Stimulated activated naive CD4-positive, alpha-beta T cell (primary cell): ENCODE measurements at regions not wholly inside any gene's neighbourhood (a gene's known extent, or its start where the extent isn't known, plus 50 kb on each side); places are given as distances from the start of the nearest gene placed in this dataset.
"Not testable (repeated sequence)": the region's sequence is repeated elsewhere in the genome, so short reads cannot be mapped to it uniquely, and the experiment has no call there.

Source experiments
- DNase-seq, 6 experiments: peaks; one replicate each; lab custom pipeline; 2025; lab: John Stamatoyannopoulos, UW

- not testable (repeated sequence) for DNase-seq
Observed at GRCh38 chr5:1636208-1636770, 112.5 kb upstream of the LPCAT1 start.

- not testable (repeated sequence) for DNase-seq
Observed at GRCh38 chr5:1635477-1635876, 111.7 kb upstream of the LPCAT1 start.

GRCh38 chr5:1634337-1634661 is 110.5 kb upstream of the LPCAT1 start:
- no peak for DNase-seq

- peak; percentile 20 to 66 (median 48) for DNase-seq
Observed at GRCh38 chr5:1633605-1634336, 110.0 kb upstream of the LPCAT1 start.

- not testable (repeated sequence) for DNase-seq
Observed at GRCh38 chr5:1631004-1631403, 107.2 kb upstream of the LPCAT1 start.

- not testable (repeated sequence) for DNase-seq
Observed at GRCh38 chr5:1626397-1626796, 102.6 kb upstream of the LPCAT1 start.

GRCh38 chr5:1619531-1619930 is 95.8 kb upstream of the LPCAT1 start:
- DNase-seq = not testable (repeated sequence)

GRCh38 chr5:1618296-1618865 is 94.6 kb upstream of the LPCAT1 start:
- DNase-seq = not testable (repeated sequence)

- not testable (repeated sequence) for DNase-seq
Observed at GRCh38 chr5:1617236-1617755, 93.5 kb upstream of the LPCAT1 start.

GRCh38 chr5:1613515-1613914 is 89.8 kb upstream of the LPCAT1 start:
- not testable (repeated sequence) for DNase-seq

GRCh38 chr5:1610526-1610925 is 86.8 kb upstream of the LPCAT1 start:
- DNase-seq = not testable (repeated sequence)

GRCh38 chr5:1609111-1609510 is 85.4 kb upstream of the LPCAT1 start:
- DNase-seq = not testable (repeated sequence)

GRCh38 chr5:1608336-1608735 is 84.6 kb upstream of the LPCAT1 start:
- DNase-seq = peak in 3 of 6 experiments; percentile 5 to 24 (median 14)

- not testable (repeated sequence) for DNase-seq
Observed at GRCh38 chr5:1606951-1607350, 83.2 kb upstream of the LPCAT1 start.

GRCh38 chr5:1603916-1604315 is 80.2 kb upstream of the LPCAT1 start:
- DNase-seq = not testable (repeated sequence)

- not testable (repeated sequence) for DNase-seq
Observed at GRCh38 chr5:1601565-1601964, 77.8 kb upstream of the LPCAT1 start.

- not testable (repeated sequence) for DNase-seq
Observed at GRCh38 chr5:1598950-1599737, 75.4 kb upstream of the LPCAT1 start.

- not testable (repeated sequence) for DNase-seq
Observed at GRCh38 chr5:1597093-1597473, 73.3 kb upstream of the LPCAT1 start.

- DNase-seq = not testable (repeated sequence)
Observed at GRCh38 chr5:1596462-1597092, 72.8 kb upstream of the LPCAT1 start.

- DNase-seq = peak; percentile 57 to 79 (median 63)
Observed at GRCh38 chr5:1594357-1595106, 70.8 kb upstream of the LPCAT1 start.

- DNase-seq = peak in 1 of 6 experiments; percentile 40
Observed at GRCh38 chr5:1593903-1594356, 70.2 kb upstream of the LPCAT1 start.
